Upper lobe of left lung (tissue), 6 donors: ENCODE measurements at regions not wholly inside any gene's neighbourhood (a gene's known extent, or its start where the extent isn't known, plus 50 kb on each side); places are given as distances from the start of the nearest gene placed in this dataset.
"Not testable (repeated sequence)": the region's sequence is repeated elsewhere in the genome, so short reads cannot be mapped to it uniquely, and the experiment has no call there.

Experiments used
- ATAC-seq, 2 donors: fragments of 200-7000 bp; cut with Tn5 transposase; one replicate each; pipeline ENCODE4 v1.9.1; 2022; ENCODE audit warnings: mild to moderate bottlenecking in 2 of 2, moderate library complexity in 2 of 2; ENCODE audit not compliant: low FRiP score in 2 of 2
- DNase-seq, 2 donors: peaks; one replicate each; pipeline ENCODE4 v3.0.0-alpha.2; 2019 to 2020
- H3K27ac ChIP-seq, 4 donors: fragments of 200-600 bp; sonication (generic); one replicate each; pipeline ENCODE4 v1.5.1; 2016 to 2019
- H3K27me3 ChIP-seq, 4 donors: fragments of 200-600 bp; sonication (generic); one replicate each; pipeline ENCODE4 v1.5.1; 2017 to 2019
- H3K36me3 ChIP-seq, 4 donors: fragments of 200-600 bp; sonication (generic); one replicate each; pipeline ENCODE4 v1.5.1; 2016 to 2019
- H3K4me1 ChIP-seq, 4 donors: fragments of 200-600 bp; sonication (generic); one replicate each; pipeline ENCODE4 v1.5.1; 2018 to 2019
- H3K4me3 ChIP-seq, 4 donors: fragments of 200-600 bp; sonication (generic); one replicate each; pipeline ENCODE4 v1.5.1; 2017 to 2019; ENCODE audit warnings: mild to moderate bottlenecking in 2 of 4, moderate library complexity in 1 of 4
- H3K9me3 ChIP-seq, 4 donors: fragments of 200-600 bp; sonication (generic); one replicate each; pipeline ENCODE4 v1.5.1; 2018 to 2019
- EP300 ChIP-seq, 4 donors: sonication (generic); formaldehyde crosslinking; IDR thresholded peaks; one replicate each; pipeline ENCODE4 v1.5.1; 2017; ENCODE audit warnings: antibody characterized with exemption in 4 of 4, control low read depth in 2 of 4
- POLR2A ChIP-seq, 4 donors: fragments of 450-650 bp; IDR thresholded peaks; one replicate each; pipeline ENCODE4 v1.5.1; 2016 to 2017; ENCODE audit warnings: antibody characterized with exemption in 4 of 4, mild to moderate bottlenecking in 2 of 4
- POLR2AphosphoS5 ChIP-seq, 2 donors: sonication (generic); formaldehyde crosslinking; IDR thresholded peaks; one replicate each; pipeline ENCODE4 v1.5.1; 2017; ENCODE audit warnings: antibody characterized with exemption in 2 of 2
- WGBS, 2 donors: methylation state at CpG; one replicate each; pipeline ENCODE4 v1.1.5; 2017 to 2018; 5-methylcytosine and 5-hydroxymethylcytosine counted together
- TF ChIP-seq, protein P1 (sequence below), 6 experiments: fragments of 450-650 bp in 4 of 6; fragments of 200-600 bp in 2 of 6; sonication (generic) in 2 of 6; IDR thresholded peaks; one replicate each; pipeline ENCODE4 v1.5.1; 2016 to 2019; ENCODE audit warnings: antibody characterized with exemption in 6 of 6
- donor health status: DM: no; HTN: no; CAD: no; lungs with moderate emphysema.
- donor health status: DM: no; HTN: yes; CAD: no; lungs with severe emphysema.

DNA sequence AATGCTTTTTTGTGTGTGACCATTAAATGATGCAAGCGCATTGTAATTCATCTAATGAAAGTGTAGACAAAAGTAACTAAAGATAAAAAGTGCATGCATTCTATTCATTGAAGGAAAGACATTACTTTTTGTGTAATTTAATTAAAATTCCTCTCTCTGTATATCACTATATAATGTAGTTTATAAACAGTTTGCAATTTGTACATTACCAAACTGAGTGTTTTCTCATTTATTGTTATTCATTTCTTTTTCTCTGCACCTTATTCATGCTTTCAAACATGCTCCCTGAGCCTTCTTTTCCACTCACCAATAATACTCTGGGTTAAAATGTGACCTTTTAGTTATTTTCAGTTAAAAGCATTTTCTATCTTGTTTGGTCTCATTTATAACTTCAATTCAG is 713.7 kb upstream of the AADAT start:
- WGBS, 2 donors: 95 to 96% methylated on average over 1 of the region's 1 CpG
- Histone ChIP-seq H3K9me3 (no peaks in the 10 kb centered on the region), H3K4me3 (no peak overlapping the region), H3K4me1 (no peaks in the 10 kb centered on the region), H3K27ac (no peak overlapping the region), H3K27me3 (no peaks in the 10 kb centered on the region), H3K36me3 (no peaks in the 10 kb centered on the region)
- DNase-seq (no peak), ATAC-seq (no peak)
- TF ChIP-seq POLR2AphosphoS5 (IDR thresholded peaks at IDR 0.05) (no peak), POLR2A (IDR thresholded peaks at IDR 0.05) (no peak), EP300 (IDR thresholded peaks at IDR 0.05) (no peak)
- TF ChIP-seq, protein P1, sequence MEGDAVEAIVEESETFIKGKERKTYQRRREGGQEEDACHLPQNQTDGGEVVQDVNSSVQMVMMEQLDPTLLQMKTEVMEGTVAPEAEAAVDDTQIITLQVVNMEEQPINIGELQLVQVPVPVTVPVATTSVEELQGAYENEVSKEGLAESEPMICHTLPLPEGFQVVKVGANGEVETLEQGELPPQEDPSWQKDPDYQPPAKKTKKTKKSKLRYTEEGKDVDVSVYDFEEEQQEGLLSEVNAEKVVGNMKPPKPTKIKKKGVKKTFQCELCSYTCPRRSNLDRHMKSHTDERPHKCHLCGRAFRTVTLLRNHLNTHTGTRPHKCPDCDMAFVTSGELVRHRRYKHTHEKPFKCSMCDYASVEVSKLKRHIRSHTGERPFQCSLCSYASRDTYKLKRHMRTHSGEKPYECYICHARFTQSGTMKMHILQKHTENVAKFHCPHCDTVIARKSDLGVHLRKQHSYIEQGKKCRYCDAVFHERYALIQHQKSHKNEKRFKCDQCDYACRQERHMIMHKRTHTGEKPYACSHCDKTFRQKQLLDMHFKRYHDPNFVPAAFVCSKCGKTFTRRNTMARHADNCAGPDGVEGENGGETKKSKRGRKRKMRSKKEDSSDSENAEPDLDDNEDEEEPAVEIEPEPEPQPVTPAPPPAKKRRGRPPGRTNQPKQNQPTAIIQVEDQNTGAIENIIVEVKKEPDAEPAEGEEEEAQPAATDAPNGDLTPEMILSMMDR (IDR thresholded peaks at IDR 0.05): no peak

DNA sequence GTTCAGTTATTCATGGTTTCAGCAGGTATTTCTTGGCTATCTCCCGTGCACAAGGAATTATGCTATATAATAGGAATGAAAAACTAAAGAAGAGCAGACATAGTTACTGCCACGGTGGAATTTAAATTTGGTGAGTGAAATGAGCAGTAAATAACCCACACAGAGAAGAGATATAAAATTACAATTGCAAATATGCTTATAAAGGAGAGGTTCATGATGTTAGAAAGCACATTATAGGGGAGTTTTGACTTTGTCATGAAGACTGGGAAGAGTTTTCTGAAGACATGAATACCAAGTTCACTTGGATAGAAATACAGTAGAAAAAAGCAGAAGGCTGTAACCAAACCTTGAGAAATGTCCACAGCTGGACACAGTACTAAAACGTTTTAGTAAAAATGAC is 712.0 kb upstream of the AADAT start:
- no peaks in the 10 kb centered on the region for H3K9me3 ChIP-seq
- no peak overlapping the region for H3K27ac ChIP-seq
- no peak for ATAC-seq
- H3K4me3 ChIP-seq: no peak overlapping the region
- no peaks in the 10 kb centered on the region for H3K27me3 ChIP-seq
- H3K36me3 ChIP-seq: no peaks in the 10 kb centered on the region
- TF ChIP-seq POLR2A (IDR thresholded peaks at IDR 0.05) (no peak), POLR2AphosphoS5 (IDR thresholded peaks at IDR 0.05) (no peak), EP300 (IDR thresholded peaks at IDR 0.05) (no peak)
- TF ChIP-seq, protein P1 (IDR thresholded peaks at IDR 0.05): no peak
- 69 to 71% methylated on average over 3 of the region's 3 CpGs for WGBS, 2 donors
- DNase-seq: no peak
- H3K4me1 ChIP-seq: no peaks in the 10 kb centered on the region

DNA sequence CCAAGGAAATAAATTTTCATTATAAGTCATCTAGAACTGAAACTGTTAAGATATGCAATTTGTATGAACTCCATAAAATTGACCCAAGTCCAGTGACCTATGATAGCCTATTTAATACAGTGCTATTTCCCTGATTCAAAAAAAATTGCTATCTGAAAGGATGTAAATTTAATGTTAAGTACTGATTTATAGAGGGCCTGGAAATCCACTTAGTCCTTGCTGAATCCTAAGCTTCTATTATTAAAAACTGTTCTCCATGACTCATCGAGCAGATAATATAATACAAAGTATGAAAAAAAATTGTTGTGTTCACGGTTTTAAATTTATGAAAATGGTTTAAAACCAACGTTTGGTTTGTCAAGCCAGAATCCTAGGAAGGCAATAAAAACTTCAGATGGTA is 704.8 kb upstream of the AADAT start:
- no peak overlapping the region for H3K4me3 ChIP-seq
- 70 to 76% methylated on average over 3 of the region's 3 CpGs for WGBS, 2 donors
- H3K4me1 ChIP-seq: no peaks in the 10 kb centered on the region
- H3K27me3 ChIP-seq: no peaks in the 10 kb centered on the region
- H3K36me3 ChIP-seq: no peaks in the 10 kb centered on the region
- DNase-seq (no peak), ATAC-seq (no peak)
- no peaks in the 10 kb centered on the region for H3K9me3 ChIP-seq
- no peak overlapping the region for H3K27ac ChIP-seq
- TF ChIP-seq, protein P1 (IDR thresholded peaks at IDR 0.05): no peak
- TF ChIP-seq POLR2A (IDR thresholded peaks at IDR 0.05) (no peak), POLR2AphosphoS5 (IDR thresholded peaks at IDR 0.05) (no peak), EP300 (IDR thresholded peaks at IDR 0.05) (no peak)

DNA sequence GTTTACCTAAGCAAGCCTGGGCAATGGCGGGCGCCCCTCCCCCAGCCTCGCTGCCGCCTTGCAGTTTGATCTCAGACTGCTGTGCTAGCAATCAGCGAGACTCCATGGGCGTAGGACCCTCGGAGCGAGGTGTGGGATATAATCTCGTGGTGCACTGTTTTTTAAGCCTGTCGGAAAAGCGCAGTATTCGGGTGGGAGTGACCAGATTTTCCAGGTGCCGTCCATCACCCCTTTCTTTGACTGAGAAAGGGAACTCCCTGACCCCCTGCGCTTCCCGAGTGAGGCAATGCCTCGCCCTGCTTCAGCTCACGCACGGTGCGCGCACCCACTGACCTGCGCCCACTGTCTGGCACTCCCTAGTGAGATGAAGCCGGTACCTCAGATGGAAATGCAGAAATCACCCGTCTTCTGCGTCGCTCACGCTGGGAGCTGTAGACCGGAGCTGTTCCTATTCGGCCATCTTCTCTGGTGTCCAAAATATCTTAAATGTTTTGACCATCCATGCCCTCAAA is 698.8 kb upstream of the AADAT start:
- not testable (repeated sequence) for ATAC-seq

DNA sequence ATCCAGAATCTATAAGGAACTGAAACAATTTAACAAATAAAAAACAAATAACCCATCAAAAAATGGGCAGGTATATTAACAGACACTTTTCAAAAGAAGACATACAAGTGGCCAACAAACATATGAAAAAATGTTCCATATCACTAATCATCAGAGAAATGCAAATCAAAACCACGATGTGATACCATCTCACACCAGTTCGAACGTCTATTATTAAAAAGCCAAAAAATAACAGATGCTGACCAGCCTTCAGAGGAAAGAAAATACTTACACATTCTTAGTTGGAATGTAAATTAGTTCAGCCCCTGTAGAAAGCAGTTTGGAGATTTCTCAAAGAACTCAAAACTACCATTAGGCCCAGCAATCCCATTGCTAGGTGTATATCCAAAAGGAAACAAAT is 687.9 kb upstream of the AADAT start:
- TF ChIP-seq POLR2AphosphoS5 (IDR thresholded peaks at IDR 0.05) (no peak), POLR2A (IDR thresholded peaks at IDR 0.05) (no peak), EP300 (IDR thresholded peaks at IDR 0.05) (no peak)
- TF ChIP-seq, protein P1 (IDR thresholded peaks at IDR 0.05): no peak
- ATAC-seq: no peak
- WGBS, 2 donors: 77 to 83% methylated on average over 3 of the region's 3 CpGs

More for the DNA sequence above, 698.8 kb upstream of the AADAT start:
- not testable (repeated sequence) for H3K27me3 ChIP-seq, H3K4me3 ChIP-seq, H3K27ac ChIP-seq, H3K36me3 ChIP-seq, H3K9me3 ChIP-seq, H3K4me1 ChIP-seq
- DNase-seq: peak in 1 of 2 donors; percentile 8
- WGBS, 2 donors: 91 to 96% methylated on average over 19 to 28 of the region's 28 CpGs

More for the DNA sequence above, 687.9 kb upstream of the AADAT start:
- no peaks in the 10 kb centered on the region for H3K9me3 ChIP-seq
- H3K4me1 ChIP-seq: no peaks in the 10 kb centered on the region
- no peak overlapping the region for H3K27ac ChIP-seq
- no peak for DNase-seq
- H3K4me3 ChIP-seq: no peak overlapping the region
- H3K36me3 ChIP-seq: no peaks in the 10 kb centered on the region
- no peaks in the 10 kb centered on the region for H3K27me3 ChIP-seq
